HCT116 (cell line): ENCODE measurements at regions not wholly inside any gene's neighbourhood (a gene's known extent, or its start where the extent isn't known, plus 50 kb on each side); places are given as distances from the start of the nearest gene placed in this dataset.
"Not testable (repeated sequence)": the region's sequence is repeated elsewhere in the genome, so short reads cannot be mapped to it uniquely, and the experiment has no call there.

Experiments
- ATAC-seq: fragments of 200-7000 bp; cut with Tn5 transposase; 2 replicates; pipeline ENCODE4 v1.9.1; 2020; ENCODE audit warnings: mild to moderate bottlenecking, moderate library complexity
- BruUV-seq: library from RNA; stranded (reverse); fragments of 400-500 nt; replicated peaks from 2 replicates; lab custom pipeline; 2021; lab: Mats Ljungman, UMichigan
- CTCF ChIA-PET: fragments of 300-600 bp; sonication (Branson Sonifier 250); formaldehyde crosslinking; loops from one replicate; lab custom pipeline; 2021; ENCODE audit warnings: antibody characterized with exemption; lab: Charles Lee
- POLR2A ChIA-PET: fragments of 300-600, 350-600 bp; sonication (Branson Sonifier 250); formaldehyde crosslinking; loops from one replicate; lab custom pipeline; 2021; ENCODE audit warnings: antibody characterized with exemption; lab: Charles Lee
- RAD21 ChIA-PET, 2 experiments: fragments of 300-600 bp; sonication (Branson Sonifier 250); formaldehyde crosslinking; loops; one replicate each; lab custom pipeline; 2023; ENCODE audit warnings: low total read pairs in 2 of 2; ENCODE audit not compliant: uncharacterized antibody in 2 of 2, unreplicated experiment in 2 of 2, low non-redundant PET in 1 of 2; lab: Charles Lee
- DNase-seq: peaks from one replicate; pipeline ENCODE4 v3.0.0-alpha.2; 2010; ENCODE audit warnings: low read depth, low spot score
- H2AFZ ChIP-seq: fragments of 200-600 bp; shearing (Covaris generic), sonication (generic); 2 replicates; pipeline ENCODE4 v1.6.1; 2017; ENCODE audit warnings: low read depth, mixed run types, mixed read lengths, antibody characterized with exemption, low read length; ENCODE audit not compliant: poor library complexity, severe bottlenecking
- H3K27ac ChIP-seq: 2 replicates; pipeline ENCODE4 v1.5.1; 2012; ENCODE audit warnings: low read depth, low read length
- H3K27me3 ChIP-seq: fragments of 200-600 bp; sonication (generic); 2 replicates; pipeline ENCODE4 v1.6.1; 2016; ENCODE audit warnings: mixed run types, low read length, mixed read lengths; ENCODE audit not compliant: insufficient read depth
- H3K36me3 ChIP-seq, 2 experiments: fragments of 200-500 bp in 1 of 2; fragments of 200-600 bp in 1 of 2; sonication (Bioruptor generic) in 1 of 2; sonication (generic) in 1 of 2; 2 replicates each; pipeline versions ENCODE4 v1.5.1 to v1.6.1; 2014 to 2016; ENCODE audit warnings: low read length in 2 of 2, inconsistent platforms in 1 of 2, mixed read lengths in 1 of 2, mixed run types in 1 of 2; ENCODE audit not compliant: insufficient read depth in 2 of 2, control insufficient read depth in 1 of 2
- H3K4me1 ChIP-seq, 2 experiments: fragments of 200-600 bp in 1 of 2; sonication (generic) in 1 of 2; 2 replicates each; pipeline versions ENCODE4 v1.5.1 to v1.6.1; 2012 to 2017; ENCODE audit warnings: low read length in 2 of 2, inconsistent platforms in 1 of 2, mild to moderate bottlenecking in 1 of 2, mixed read lengths in 1 of 2, mixed run types in 1 of 2, moderate library complexity in 1 of 2; ENCODE audit not compliant: insufficient read depth in 2 of 2, control insufficient read depth in 1 of 2
- H3K4me2 ChIP-seq: fragments of 200-600 bp; sonication (generic); 2 replicates; pipeline ENCODE4 v1.6.1; 2017; ENCODE audit warnings: mixed run types, low read length, mixed read lengths
- H3K4me3 ChIP-seq, 2 experiments: fragments of 200-600 bp in 1 of 2; sonication (generic) in 1 of 2; replicated peaks in 1 of 2; 2 replicates each; pipeline ENCODE4 v1.5.1; 2011 to 2016; ENCODE audit warnings: low read length in 2 of 2, control low read depth in 1 of 2, low read depth in 1 of 2, mild to moderate bottlenecking in 1 of 2, mixed read lengths in 1 of 2, mixed run types in 1 of 2
- H3K79me2 ChIP-seq: fragments of 200-600 bp; sonication (generic); 2 replicates; pipeline ENCODE4 v1.6.1; 2017; ENCODE audit warnings: mild to moderate bottlenecking, mixed run types, low read length, moderate library complexity, mixed read lengths; ENCODE audit not compliant: insufficient read depth
- H3K9ac ChIP-seq: fragments of 200-600 bp; sonication (generic); 2 replicates; pipeline ENCODE4 v1.6.1; 2016; ENCODE audit warnings: low read length, mixed read lengths
- H3K9me2 ChIP-seq: fragments of 200-600 bp; sonication (generic), shearing (Covaris generic); 2 replicates; pipeline ENCODE4 v1.6.1; 2017; ENCODE audit warnings: mixed run types, mild to moderate bottlenecking, moderate library complexity; ENCODE audit not compliant: insufficient read depth
- H3K9me3 ChIP-seq, 2 experiments: fragments of 200-500 bp in 1 of 2; fragments of 200-600 bp in 1 of 2; sonication (Bioruptor generic) in 1 of 2; sonication (generic) in 1 of 2; 2 replicates each; pipeline ENCODE4 v1.6.1; 2014 to 2017; ENCODE audit warnings: low read length in 2 of 2, mixed read lengths in 2 of 2, inconsistent platforms in 1 of 2, low read depth in 1 of 2, mild to moderate bottlenecking in 1 of 2, mixed run types in 1 of 2, moderate library complexity in 1 of 2; ENCODE audit not compliant: control insufficient read depth in 1 of 2, insufficient read depth in 1 of 2
- H4K20me1 ChIP-seq: fragments of 200-600 bp; sonication (generic), shearing (Covaris generic); 2 replicates; pipeline ENCODE4 v1.6.1; 2017; ENCODE audit warnings: mixed run types, mild to moderate bottlenecking, moderate library complexity; ENCODE audit not compliant: insufficient read depth
- CBX3 ChIP-seq: IDR thresholded peaks from 2 replicates; pipeline ENCODE4 v1.6.1; 2012; ENCODE audit warnings: low read depth
- EGR1 ChIP-seq: IDR thresholded peaks from 2 replicates; pipeline ENCODE4 v1.6.1; 2012; ENCODE audit warnings: low read depth
- FOSL1 ChIP-seq: IDR thresholded peaks from 2 replicates; pipeline ENCODE4 v1.6.1; 2012; ENCODE audit warnings: low read depth
- POLR2AphosphoS5 ChIP-seq: IDR thresholded peaks from 2 replicates; pipeline ENCODE4 v1.6.1; 2011; ENCODE audit warnings: mild to moderate bottlenecking, low read depth, low read length, moderate library complexity
- SIN3A ChIP-seq: IDR thresholded peaks from 2 replicates; pipeline ENCODE4 v1.6.1; 2012; ENCODE audit warnings: low read depth
- TCF7L2 ChIP-seq: IDR thresholded peaks from 2 replicates; pipeline ENCODE4 v1.7.0; 2011; ENCODE audit warnings: borderline replicate concordance, inconsistent platforms; ENCODE audit not compliant: insufficient read depth, insufficient read length; ENCODE audit errors: extremely low read depth
- ZFX ChIP-seq: fragments of 450-650 bp; IDR thresholded peaks from 2 replicates; pipeline ENCODE4 v1.6.1; 2017
- intact Hi-C: fragments of 100-400 bp; cut with micrococcal nuclease; formaldehyde crosslinking; loops from 2 replicates; pipeline ENCODE4 v1.10.0; 2022
- TF ChIP-seq, protein P1 (sequence below): IDR thresholded peaks from 2 replicates; pipeline ENCODE4 v1.6.1; 2011; ENCODE audit warnings: mild to moderate bottlenecking, low read length, moderate library complexity; ENCODE audit not compliant: insufficient replicate concordance; ENCODE audit errors: extremely low read depth
- TF ChIP-seq, protein P2 (sequence below): IDR thresholded peaks from 2 replicates; pipeline ENCODE4 v1.6.1; 2012; ENCODE audit warnings: low read depth

- POLR2A ChIA-PET: no interaction called here
Observed at GRCh38 chr13:74550039-74550438, 415.8 kb upstream of the KLF12 start.

GRCh38 chr13:74536649-74537048, 402.4 kb upstream of the KLF12 start:
- H4K20me1 ChIP-seq, H3K4me1 ChIP-seq, POLR2A ChIA-PET, H3K9me2 ChIP-seq, H3K9me3 ChIP-seq, H3K4me2 ChIP-seq, H2AFZ ChIP-seq, H3K27ac ChIP-seq, H3K9ac ChIP-seq, ATAC-seq, DNase-seq, H3K4me3 ChIP-seq, BruUV-seq, H3K79me2 ChIP-seq, CTCF ChIA-PET, H3K36me3 ChIP-seq, H3K27me3 ChIP-seq, intact Hi-C loops, RAD21 ChIA-PET: not testable (repeated sequence)

More at GRCh38 chr13:74550039-74550438, 415.8 kb upstream of the KLF12 start:
- Histone ChIP-seq H3K4me2 (no peak overlapping the region), H3K27ac (no peak overlapping the region), H3K79me2 (no peaks in the 10 kb centered on the region), H4K20me1 (no peaks in the 10 kb centered on the region), H3K9me3 (no peaks in the 10 kb centered on the region), H3K36me3 (no peaks in the 10 kb centered on the region), H3K9me2 (no peaks in the 10 kb centered on the region), H3K4me3 (no peak overlapping the region), H2AFZ (no peak overlapping the region), H3K9ac (no peak overlapping the region), H3K27me3 (no peaks in the 10 kb centered on the region), H3K4me1 (no peaks in the 10 kb centered on the region)
- ChIA-PET RAD21 (no interaction called here), CTCF (no interaction called here)
- no TSS peak for BruUV-seq
- no peak for ATAC-seq
- DNase-seq: no peak
- intact Hi-C loops: no loop called here
- TF ChIP-seq, protein P1, sequence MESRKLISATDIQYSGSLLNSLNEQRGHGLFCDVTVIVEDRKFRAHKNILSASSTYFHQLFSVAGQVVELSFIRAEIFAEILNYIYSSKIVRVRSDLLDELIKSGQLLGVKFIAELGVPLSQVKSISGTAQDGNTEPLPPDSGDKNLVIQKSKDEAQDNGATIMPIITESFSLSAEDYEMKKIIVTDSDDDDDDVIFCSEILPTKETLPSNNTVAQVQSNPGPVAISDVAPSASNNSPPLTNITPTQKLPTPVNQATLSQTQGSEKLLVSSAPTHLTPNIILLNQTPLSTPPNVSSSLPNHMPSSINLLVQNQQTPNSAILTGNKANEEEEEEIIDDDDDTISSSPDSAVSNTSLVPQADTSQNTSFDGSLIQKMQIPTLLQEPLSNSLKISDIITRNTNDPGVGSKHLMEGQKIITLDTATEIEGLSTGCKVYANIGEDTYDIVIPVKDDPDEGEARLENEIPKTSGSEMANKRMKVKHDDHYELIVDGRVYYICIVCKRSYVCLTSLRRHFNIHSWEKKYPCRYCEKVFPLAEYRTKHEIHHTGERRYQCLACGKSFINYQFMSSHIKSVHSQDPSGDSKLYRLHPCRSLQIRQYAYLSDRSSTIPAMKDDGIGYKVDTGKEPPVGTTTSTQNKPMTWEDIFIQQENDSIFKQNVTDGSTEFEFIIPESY: no peak
- TF ChIP-seq TCF7L2 (no peak), ZFX (no peak), POLR2AphosphoS5 (no peak), EGR1 (no peak), FOSL1 (no peak), CBX3 (no peak), SIN3A (no peak)
- TF ChIP-seq, protein P2, sequence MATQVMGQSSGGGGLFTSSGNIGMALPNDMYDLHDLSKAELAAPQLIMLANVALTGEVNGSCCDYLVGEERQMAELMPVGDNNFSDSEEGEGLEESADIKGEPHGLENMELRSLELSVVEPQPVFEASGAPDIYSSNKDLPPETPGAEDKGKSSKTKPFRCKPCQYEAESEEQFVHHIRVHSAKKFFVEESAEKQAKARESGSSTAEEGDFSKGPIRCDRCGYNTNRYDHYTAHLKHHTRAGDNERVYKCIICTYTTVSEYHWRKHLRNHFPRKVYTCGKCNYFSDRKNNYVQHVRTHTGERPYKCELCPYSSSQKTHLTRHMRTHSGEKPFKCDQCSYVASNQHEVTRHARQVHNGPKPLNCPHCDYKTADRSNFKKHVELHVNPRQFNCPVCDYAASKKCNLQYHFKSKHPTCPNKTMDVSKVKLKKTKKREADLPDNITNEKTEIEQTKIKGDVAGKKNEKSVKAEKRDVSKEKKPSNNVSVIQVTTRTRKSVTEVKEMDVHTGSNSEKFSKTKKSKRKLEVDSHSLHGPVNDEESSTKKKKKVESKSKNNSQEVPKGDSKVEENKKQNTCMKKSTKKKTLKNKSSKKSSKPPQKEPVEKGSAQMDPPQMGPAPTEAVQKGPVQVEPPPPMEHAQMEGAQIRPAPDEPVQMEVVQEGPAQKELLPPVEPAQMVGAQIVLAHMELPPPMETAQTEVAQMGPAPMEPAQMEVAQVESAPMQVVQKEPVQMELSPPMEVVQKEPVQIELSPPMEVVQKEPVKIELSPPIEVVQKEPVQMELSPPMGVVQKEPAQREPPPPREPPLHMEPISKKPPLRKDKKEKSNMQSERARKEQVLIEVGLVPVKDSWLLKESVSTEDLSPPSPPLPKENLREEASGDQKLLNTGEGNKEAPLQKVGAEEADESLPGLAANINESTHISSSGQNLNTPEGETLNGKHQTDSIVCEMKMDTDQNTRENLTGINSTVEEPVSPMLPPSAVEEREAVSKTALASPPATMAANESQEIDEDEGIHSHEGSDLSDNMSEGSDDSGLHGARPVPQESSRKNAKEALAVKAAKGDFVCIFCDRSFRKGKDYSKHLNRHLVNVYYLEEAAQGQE: no peak
